ENCODE measurements at regions not wholly inside any gene's neighbourhood (a gene's known extent, or its start where the extent isn't known, plus 50 kb on each side); places are given as distances from the start of the nearest gene placed in this dataset.

GRCh38 chr6:90444160-90444714 is 142.6 kb downstream of the MAP3K7 start:
- H3K27me3 Mint-ChIP-seq = no peaks in the 10 kb centered on the region
- no peak overlapping the region for H3K4me3 Mint-ChIP-seq
- no peak overlapping the region for H3K27ac Mint-ChIP-seq
- TF ChIP-seq, protein P1, sequence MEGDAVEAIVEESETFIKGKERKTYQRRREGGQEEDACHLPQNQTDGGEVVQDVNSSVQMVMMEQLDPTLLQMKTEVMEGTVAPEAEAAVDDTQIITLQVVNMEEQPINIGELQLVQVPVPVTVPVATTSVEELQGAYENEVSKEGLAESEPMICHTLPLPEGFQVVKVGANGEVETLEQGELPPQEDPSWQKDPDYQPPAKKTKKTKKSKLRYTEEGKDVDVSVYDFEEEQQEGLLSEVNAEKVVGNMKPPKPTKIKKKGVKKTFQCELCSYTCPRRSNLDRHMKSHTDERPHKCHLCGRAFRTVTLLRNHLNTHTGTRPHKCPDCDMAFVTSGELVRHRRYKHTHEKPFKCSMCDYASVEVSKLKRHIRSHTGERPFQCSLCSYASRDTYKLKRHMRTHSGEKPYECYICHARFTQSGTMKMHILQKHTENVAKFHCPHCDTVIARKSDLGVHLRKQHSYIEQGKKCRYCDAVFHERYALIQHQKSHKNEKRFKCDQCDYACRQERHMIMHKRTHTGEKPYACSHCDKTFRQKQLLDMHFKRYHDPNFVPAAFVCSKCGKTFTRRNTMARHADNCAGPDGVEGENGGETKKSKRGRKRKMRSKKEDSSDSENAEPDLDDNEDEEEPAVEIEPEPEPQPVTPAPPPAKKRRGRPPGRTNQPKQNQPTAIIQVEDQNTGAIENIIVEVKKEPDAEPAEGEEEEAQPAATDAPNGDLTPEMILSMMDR (IDR thresholded peaks at IDR 0.05) = no peak
- CTCF ChIA-PET = interaction anchor here (1.0 kb wide), 1 partner anchor 11 kb away, joined by 3 read pairs; no protein-coding TSS in a partner anchor
- no peak for DNase-seq
- no peak for ATAC-seq (ENCODE audit: low read depth)
- intact Hi-C loops (cut with micrococcal nuclease) = no loop called here
- no peaks in the 10 kb centered on the region for H3K4me1 Mint-ChIP-seq
- POLR2A ChIA-PET = no interaction called here
- H3K36me3 Mint-ChIP-seq (ENCODE audit: low read depth) = no peaks in the 10 kb centered on the region
- H3K9me3 Mint-ChIP-seq = no peaks in the 10 kb centered on the region

DNA sequence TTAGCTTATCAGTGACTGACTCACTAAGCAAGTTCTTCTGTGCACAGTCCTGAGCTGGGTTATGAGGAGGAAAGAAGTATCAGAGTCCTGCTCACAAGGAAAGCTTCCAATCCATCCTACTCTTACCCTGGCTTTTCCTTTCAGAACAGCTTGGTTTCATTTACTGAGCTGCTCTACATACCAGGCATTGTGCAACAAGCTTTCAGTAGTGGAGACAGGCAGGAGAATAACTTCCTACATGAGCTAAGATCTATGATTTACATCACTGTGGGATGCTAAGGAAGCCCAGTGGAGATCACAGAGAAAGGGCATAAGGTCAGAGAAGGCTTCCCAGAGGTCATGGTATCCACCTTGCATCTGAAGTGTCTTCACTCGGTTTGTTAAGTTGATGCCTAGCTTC is 144.5 kb downstream of the MAP3K7 start:
- ChIA-PET POLR2A (interaction anchor here (1.0 kb wide), 1 partner anchor 45 kb away, joined by 3 read pairs; no protein-coding TSS in a partner anchor), CTCF (interaction anchor here (0.8 kb wide), 1 partner anchor 502 kb away, joined by 4 read pairs; no protein-coding TSS in a partner anchor)
- Mint-ChIP-seq H3K36me3 (ENCODE audit: low read depth) (no peaks in the 10 kb centered on the region), H3K9me3 (no peaks in the 10 kb centered on the region), H3K4me3 (no peak overlapping the region), H3K4me1 (no peaks in the 10 kb centered on the region), H3K27me3 (no peaks in the 10 kb centered on the region), H3K27ac (no peak overlapping the region)
- DNase-seq (no peak), ATAC-seq (ENCODE audit: low read depth) (no peak)
- TF ChIP-seq, protein P1 (IDR thresholded peaks at IDR 0.05) = no peak
- intact Hi-C loops (cut with micrococcal nuclease) = loop anchor here (2.0 kb wide), 1 partner anchor 18 kb away; no protein-coding TSS in a partner anchor

DNA sequence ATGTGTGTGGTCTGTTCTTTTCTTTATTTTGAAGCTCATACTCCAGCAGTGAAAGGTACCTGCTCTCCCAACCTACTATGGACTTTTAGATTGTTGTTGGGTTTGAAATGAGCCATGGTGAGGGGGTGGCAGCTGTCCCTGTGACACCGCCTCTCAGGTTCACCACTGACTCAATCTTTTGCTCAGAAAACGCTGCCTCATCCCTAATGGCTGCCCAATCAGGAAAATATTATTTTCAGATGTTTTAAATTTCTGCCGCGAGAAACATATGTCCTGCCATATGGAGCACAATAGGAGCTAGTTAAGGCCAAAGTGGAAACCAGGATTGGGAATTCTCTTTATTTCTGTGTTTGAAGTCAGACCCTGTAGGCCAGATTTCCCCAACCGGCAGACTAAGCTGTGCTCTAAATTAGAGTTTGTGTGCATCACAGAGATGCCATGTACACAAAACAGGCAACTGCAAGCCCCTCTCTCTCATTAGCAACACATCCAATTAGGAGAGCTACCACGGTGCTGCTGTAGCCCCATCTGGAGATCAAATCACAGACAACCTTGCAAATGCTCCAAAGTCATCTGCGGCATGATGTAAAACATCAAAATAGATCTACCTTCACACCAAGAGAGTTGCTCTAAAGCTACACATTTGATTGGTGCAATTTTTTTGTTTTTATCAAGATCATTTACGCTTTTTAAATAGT is 144.1 kb upstream of the BACH2 start:
- DNase-seq (no peak), ATAC-seq (ENCODE audit: low read depth) (no peak)
- H3K36me3 Mint-ChIP-seq (ENCODE audit: low read depth) = no peaks in the 10 kb centered on the region
- H3K4me1 Mint-ChIP-seq = no peaks in the 10 kb centered on the region
- no peaks in the 10 kb centered on the region for H3K27me3 Mint-ChIP-seq
- H3K9me3 Mint-ChIP-seq = no peaks in the 10 kb centered on the region
- TF ChIP-seq, protein P1 (IDR thresholded peaks at IDR 0.05) = no peak
- CTCF ChIA-PET = no interaction called here
- no peak overlapping the region for H3K27ac Mint-ChIP-seq
- POLR2A ChIA-PET = interaction anchor here (0.7 kb wide), 2 partner anchors 18 to 388 kb away, joined by 8 read pairs; no protein-coding TSS in a partner anchor
- intact Hi-C loops (cut with micrococcal nuclease) = no loop called here
- no peak overlapping the region for H3K4me3 Mint-ChIP-seq

GRCh38 chr6:90439586-90439985 is 142.9 kb upstream of the BACH2 start:
- ATAC-seq (ENCODE audit: low read depth) = no peak
- intact Hi-C loops (cut with micrococcal nuclease) = no loop called here
- Mint-ChIP-seq H3K36me3 (ENCODE audit: low read depth) (no peaks in the 10 kb centered on the region), H3K27me3 (no peaks in the 10 kb centered on the region), H3K4me3 (no peak overlapping the region), H3K27ac (no peak overlapping the region), H3K4me1 (no peaks in the 10 kb centered on the region), H3K9me3 (no peaks in the 10 kb centered on the region)
- ChIA-PET CTCF (no interaction called here), POLR2A (no interaction called here)
- no peak for DNase-seq
- TF ChIP-seq, protein P1 (IDR thresholded peaks at IDR 0.05) = no peak

DNA sequence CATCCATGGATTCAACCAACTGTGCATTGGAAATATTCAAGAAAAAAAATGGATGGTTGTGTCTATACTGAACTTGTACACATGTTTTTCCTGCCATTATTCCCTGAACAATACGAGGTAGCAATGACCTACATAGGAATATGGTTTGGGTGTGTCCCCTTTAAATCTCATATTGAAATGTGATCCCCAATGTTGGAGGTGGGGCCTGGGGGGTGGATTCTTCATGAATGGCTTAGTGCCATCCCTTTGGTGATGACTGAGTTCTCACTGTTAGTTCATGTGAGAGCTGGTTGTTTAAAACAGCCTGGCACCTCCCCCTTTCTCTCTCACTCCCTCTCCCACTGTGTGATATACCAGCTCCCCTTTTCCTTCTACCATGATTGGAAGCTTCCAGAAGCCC is 139.8 kb upstream of the BACH2 start:
- DNase-seq (no peak), ATAC-seq (ENCODE audit: low read depth) (no peak)
- H3K9me3 Mint-ChIP-seq = peaks cover 15% of the 10 kb centered on the region
- intact Hi-C loops (cut with micrococcal nuclease) = no loop called here
- no peaks in the 10 kb centered on the region for H3K4me1 Mint-ChIP-seq
- H3K27me3 Mint-ChIP-seq = peaks cover 2% of the 10 kb centered on the region
- peaks cover 7% of the 10 kb centered on the region for H3K36me3 Mint-ChIP-seq (ENCODE audit: low read depth)
- no peak overlapping the region for H3K27ac Mint-ChIP-seq
- TF ChIP-seq, protein P1 (IDR thresholded peaks at IDR 0.05) = no peak
- POLR2A ChIA-PET = no interaction called here
- H3K4me3 Mint-ChIP-seq = no peak overlapping the region
- CTCF ChIA-PET = no interaction called here

Measured in activated B cell treated with CpG ODN at 0.5 μM for 24 hours (primary cell).